GM12891 (cell line): ENCODE measurements at regions not wholly inside any gene's neighbourhood (a gene's known extent, or its start where the extent isn't known, plus 50 kb on each side); places are given as distances from the start of the nearest gene placed in this dataset.

ENCODE experiments used
- POLR2A ChIP-seq: IDR thresholded peaks from 2 replicates; pipeline ENCODE4 v1.6.1; 2011; ENCODE audit warnings: low read depth, low read length, control low read depth
- POLR2AphosphoS5 ChIP-seq: IDR thresholded peaks from 2 replicates; pipeline ENCODE4 v1.6.1; 2011; ENCODE audit warnings: low read depth, low read length, control low read depth
- SPI1 ChIP-seq: IDR thresholded peaks from 2 replicates; pipeline ENCODE4 v1.6.1; 2011; ENCODE audit warnings: low read depth, low read length, control low read depth

- TF ChIP-seq SPI1 (no peak), POLR2A (no peak), POLR2AphosphoS5 (no peak)
Measured at GRCh38 chr2:20507711-20508110, 60.8 kb downstream of the RHOB start.
